CD14-positive monocyte (primary cell): ENCODE measurements at regions not wholly inside any gene's neighbourhood (a gene's known extent, or its start where the extent isn't known, plus 50 kb on each side); places are given as distances from the start of the nearest gene placed in this dataset.

Source experiments
- DNase-seq, 3 donors: peaks; one replicate each; pipeline ENCODE4 v3.0.0-alpha.2; 2011 to 2022
- H2AFZ ChIP-seq: 2 replicates; pipeline ENCODE4 v1.6.0; 2012; ENCODE audit warnings: mild to moderate bottlenecking, low read depth, low read length, inconsistent platforms; ENCODE audit not compliant: insufficient read depth, poor library complexity, severe bottlenecking
- H3K27ac ChIP-seq, 2 donors: 1 replicate in 1 of 2; 2 replicates in 1 of 2; pipeline ENCODE4 v1.5.1; 2012 to 2013; ENCODE audit warnings: low read length in 2 of 2, control low read depth in 1 of 2, inconsistent platforms in 1 of 2, low read depth in 1 of 2, mild to moderate bottlenecking in 1 of 2
- H3K27me3 ChIP-seq, 2 donors: one replicate each; pipeline versions ENCODE4 v1.6.0 to v1.6.1; 2011 to 2013; ENCODE audit warnings: low read length in 2 of 2; ENCODE audit not compliant: control insufficient read depth in 2 of 2, insufficient read depth in 2 of 2
- H3K36me3 ChIP-seq, 2 donors: replicated peaks in 1 of 2; 1 replicate in 1 of 2; 2 replicates in 1 of 2; pipeline versions ENCODE4 v1.5.1 to v1.6.1; 2012 to 2013; ENCODE audit warnings: low read length in 2 of 2, control low read depth in 1 of 2, inconsistent platforms in 1 of 2, mild to moderate bottlenecking in 1 of 2; ENCODE audit not compliant: insufficient read depth in 2 of 2, control insufficient read depth in 1 of 2
- H3K4me1 ChIP-seq, 2 donors: 1 replicate in 1 of 2; 2 replicates in 1 of 2; pipeline versions ENCODE4 v1.5.1 to v1.6.1; 2012 to 2013; ENCODE audit warnings: low read length in 2 of 2, control low read depth in 1 of 2, inconsistent platforms in 1 of 2, mild to moderate bottlenecking in 1 of 2, moderate library complexity in 1 of 2; ENCODE audit not compliant: insufficient read depth in 2 of 2, control insufficient read depth in 1 of 2
- H3K4me2 ChIP-seq: replicated peaks from 2 replicates; pipeline ENCODE3; 2012; ENCODE audit warnings: low read length, moderate library complexity, mild to moderate bottlenecking; ENCODE audit not compliant: poor library complexity, severe bottlenecking; ENCODE audit errors: extremely low read depth
- H3K4me3 ChIP-seq, 3 experiments: fragments of 200-600 bp in 1 of 3; sonication (generic) in 1 of 3; replicated peaks in 1 of 3; 1 replicate in 2 of 3; 2 replicates in 1 of 3; pipeline ENCODE4 v1.5.1; 2011 to 2013; ENCODE audit warnings: low read length in 3 of 3, mild to moderate bottlenecking in 3 of 3, control low read depth in 2 of 3, low read depth in 2 of 3, inconsistent platforms in 1 of 3, moderate library complexity in 1 of 3
- H3K79me2 ChIP-seq: 2 replicates; pipeline ENCODE4 v1.6.0; 2012; ENCODE audit warnings: mild to moderate bottlenecking, control low read depth, inconsistent platforms, low read length, moderate library complexity; ENCODE audit not compliant: insufficient read depth
- H3K9ac ChIP-seq: 2 replicates; pipeline ENCODE4 v1.6.0; 2017; ENCODE audit warnings: low read length, mild to moderate bottlenecking; ENCODE audit not compliant: insufficient read depth, poor library complexity, severe bottlenecking
- H3K9me3 ChIP-seq, 2 donors: replicated peaks in 1 of 2; 1 replicate in 1 of 2; 2 replicates in 1 of 2; pipeline versions ENCODE4 v1.5.1 to v1.6.1; 2012 to 2013; ENCODE audit warnings: low read length in 2 of 2, control low read depth in 1 of 2; ENCODE audit not compliant: control insufficient read depth in 1 of 2, insufficient read depth in 1 of 2
- H4K20me1 ChIP-seq: 2 replicates; pipeline ENCODE4 v1.6.0; 2012; ENCODE audit warnings: mild to moderate bottlenecking, low read length, control low read depth, moderate library complexity; ENCODE audit not compliant: insufficient read depth
- H3K27ac Mint-ChIP-seq, 7 donors: one replicate each; pipeline ENCODE4 v1.8.0; 2020; ENCODE audit warnings: mild to moderate bottlenecking in 7 of 7, mixed read lengths in 7 of 7, moderate library complexity in 6 of 7, inconsistent platforms in 2 of 7
- H3K27me3 Mint-ChIP-seq, 3 donors: one replicate each; pipeline ENCODE4 v1.8.0; 2021 to 2022; ENCODE audit warnings: low read depth in 3 of 3, mild to moderate bottlenecking in 3 of 3, mixed read lengths in 3 of 3, moderate library complexity in 3 of 3, inconsistent platforms in 1 of 3
- H3K36me3 Mint-ChIP-seq, 2 donors: one replicate each; pipeline ENCODE4 v1.8.0; 2020; ENCODE audit warnings: mixed read lengths in 2 of 2, inconsistent platforms in 1 of 2, mild to moderate bottlenecking in 1 of 2
- H3K4me1 Mint-ChIP-seq: one replicate; pipeline ENCODE4 v1.8.0; 2020; ENCODE audit warnings: mild to moderate bottlenecking, mixed read lengths
- H3K4me3 Mint-ChIP-seq, 2 donors: one replicate each; pipeline ENCODE4 v1.8.0; 2020; ENCODE audit warnings: mild to moderate bottlenecking in 2 of 2, mixed read lengths in 2 of 2, moderate library complexity in 1 of 2
- H3K9me3 Mint-ChIP-seq, 7 donors: one replicate each; pipeline ENCODE4 v1.8.0; 2020 to 2022; ENCODE audit warnings: mixed read lengths in 7 of 7, mild to moderate bottlenecking in 6 of 7, moderate library complexity in 6 of 7, inconsistent platforms in 2 of 7
- CTCF ChIP-seq: fragments of 200-600 bp; IDR thresholded peaks from one replicate; pipeline ENCODE4 v1.8.0; 2022; ENCODE audit warnings: antibody characterized with exemption, mild to moderate bottlenecking
- WGBS: methylation state at CpG from one replicate; pipeline ENCODE4 v1.1.5; 2013; ENCODE audit warnings: missing lambda C conversion rate; ENCODE audit not compliant: insufficient coverage; 5-methylcytosine and 5-hydroxymethylcytosine counted together
- intact Hi-C, 2 donors: fragments of 100-400 bp; cut with micrococcal nuclease; formaldehyde crosslinking; loops; one replicate each; pipeline versions ENCODE4 v1.15.0 to v1.15.1; 2023

GRCh38 chr5:73298251-73298771 is 125.3 kb downstream of the TMEM174 start:
- DNase-seq = no peak
- peaks cover 86 to 98% of the 10 kb centered on the region in 2 donors for H3K27me3 ChIP-seq
- H4K20me1 ChIP-seq = no peaks in the 10 kb centered on the region
- Mint-ChIP-seq H3K4me1 (peaks cover 15% of the 10 kb centered on the region), H3K27me3 (peaks cover 93 to 98% (median 96%) of the 10 kb centered on the region in 3 donors), H3K9me3 (peaks cover 0 to 24% (median 12%) of the 10 kb centered on the region in 7 donors), H3K4me3 (peak overlapping the region in 1 of 2 donors; percentile 81), H3K36me3 (peaks cover 2 to 5% of the 10 kb centered on the region in 2 donors), H3K27ac (no peak overlapping the region)
- H3K9ac ChIP-seq = no peak overlapping the region
- H3K79me2 ChIP-seq = no peaks in the 10 kb centered on the region
- H3K36me3 ChIP-seq = no peaks in the 10 kb centered on the region
- TF ChIP-seq CTCF = no peak
- H3K27ac ChIP-seq = no peak overlapping the region
- H3K4me1 ChIP-seq = no peaks in the 10 kb centered on the region
- H2AFZ ChIP-seq = no peak overlapping the region
- H3K4me2 ChIP-seq = no peak overlapping the region
- no peak overlapping the region for H3K4me3 ChIP-seq
- intact Hi-C loops = no loop called here
- H3K9me3 ChIP-seq = peaks cover 3 to 65% of the 10 kb centered on the region in 2 donors
- WGBS = 6% methylated on average over 46 of the region's 50 CpGs

- no peak for DNase-seq
- WGBS = 0% methylated on average over 2 of the region's 5 CpGs
- Histone ChIP-seq H3K9me3 (peaks cover 0 to 58% of the 10 kb centered on the region in 2 donors), H3K4me1 (no peaks in the 10 kb centered on the region), H3K9ac (no peak overlapping the region), H4K20me1 (no peaks in the 10 kb centered on the region), H3K4me2 (no peak overlapping the region), H3K36me3 (no peaks in the 10 kb centered on the region), H2AFZ (no peak overlapping the region), H3K4me3 (no peak overlapping the region), H3K27ac (no peak overlapping the region), H3K27me3 (peaks cover 80 to 90% of the 10 kb centered on the region in 2 donors), H3K79me2 (no peaks in the 10 kb centered on the region)
- no peak overlapping the region for H3K27ac Mint-ChIP-seq
- TF ChIP-seq CTCF = no peak
- peaks cover 13% of the 10 kb centered on the region for H3K4me1 Mint-ChIP-seq
- peaks cover 87 to 96% (median 88%) of the 10 kb centered on the region in 3 donors for H3K27me3 Mint-ChIP-seq
- peaks cover 0 to 21% (median 7%) of the 10 kb centered on the region in 7 donors for H3K9me3 Mint-ChIP-seq
- peak overlapping the region in 1 of 2 donors; percentile 81 for H3K4me3 Mint-ChIP-seq
- intact Hi-C loops = no loop called here
- H3K36me3 Mint-ChIP-seq = peaks cover 2% of the 10 kb centered on the region in 2 donors
These were observed 124.4 kb downstream of the TMEM174 start for GRCh38 chr5:73297430-73297829.
